GM18517 (cell line): ENCODE measurements at regions not wholly inside any gene's neighbourhood (a gene's known extent, or its start where the extent isn't known, plus 50 kb on each side); places are given as distances from the start of the nearest gene placed in this dataset.

Source experiments
- ATAC-seq: cut with Tn5 transposase; IDR thresholded peaks from one replicate; pipeline ENCODE4 v1.9.1; 2021; ENCODE audit warnings: mild to moderate bottlenecking, moderate library complexity; ENCODE audit not compliant: unreplicated experiment

- no peak for ATAC-seq
Observed at GRCh38 chr21:39124681-39125251, 58.5 kb downstream of the PSMG1 start.

GRCh38 chr21:39123375-39123774, 59.9 kb downstream of the PSMG1 start:
- no peak for ATAC-seq

- no peak for ATAC-seq
Observed at GRCh38 chr21:39121600-39122355, 61.5 kb downstream of the PSMG1 start.

- no peak for ATAC-seq
Observed at GRCh38 chr21:39120876-39121599, 62.2 kb downstream of the PSMG1 start.

- ATAC-seq, result no peak
Observed at GRCh38 chr21:39119891-39120290, 63.4 kb downstream of the PSMG1 start.

GRCh38 chr21:39118604-39119215, 64.5 kb downstream of the PSMG1 start:
- no peak for ATAC-seq

- ATAC-seq, result no peak
Observed at GRCh38 chr21:39118061-39118460, 65.2 kb downstream of the PSMG1 start.

- no peak for ATAC-seq
Observed at GRCh38 chr21:39117440-39117970, 65.7 kb downstream of the PSMG1 start.

GRCh38 chr21:39116761-39117439, 66.4 kb downstream of the PSMG1 start:
- ATAC-seq, result no peak

GRCh38 chr21:39115576-39116235, 67.5 kb downstream of the PSMG1 start:
- no peak for ATAC-seq

GRCh38 chr21:39114871-39115575, 68.2 kb downstream of the PSMG1 start:
- no peak for ATAC-seq

- ATAC-seq, result no peak
Observed at GRCh38 chr21:39111931-39112550, 71.2 kb downstream of the PSMG1 start.

- no peak for ATAC-seq
Observed at GRCh38 chr21:39110431-39110830, 72.8 kb downstream of the PSMG1 start.

- no peak for ATAC-seq
Observed at GRCh38 chr21:39109596-39110210, 73.5 kb downstream of the PSMG1 start.

GRCh38 chr21:39109163-39109530, 74.1 kb downstream of the PSMG1 start:
- ATAC-seq, result no peak

- ATAC-seq, result no peak
Observed at GRCh38 chr21:39108291-39109162, 74.7 kb downstream of the PSMG1 start.

- no peak for ATAC-seq
Observed at GRCh38 chr21:39107739-39108138, 75.5 kb downstream of the PSMG1 start.
